Keratinocyte (primary cell): ENCODE measurements at regions not wholly inside any gene's neighbourhood (a gene's known extent, or its start where the extent isn't known, plus 50 kb on each side); places are given as distances from the start of the nearest gene placed in this dataset.

ENCODE experiments used
- DNase-seq: peaks from one replicate; pipeline ENCODE4 v3.0.0-alpha.2; 2011; ENCODE audit warnings: low read depth, missing footprints, low spot score
- FAIRE-seq: peaks from 2 replicates; lab custom pipeline; 2011; peaks lifted over from hg19 to GRCh38; lab: Jason Lieb, UNC
- H2AFZ ChIP-seq: 2 replicates; pipeline ENCODE4 v1.6.0; 2012; ENCODE audit warnings: low read length, control low read depth, inconsistent platforms; ENCODE audit not compliant: control insufficient read depth
- H3K27ac ChIP-seq: 2 replicates; pipeline ENCODE4 v1.5.1; 2011; ENCODE audit warnings: low read length; ENCODE audit not compliant: control insufficient read depth, insufficient read depth
- H3K27me3 ChIP-seq: 3 replicates; pipeline ENCODE4 v1.6.0; 2011; ENCODE audit warnings: low read length; ENCODE audit not compliant: control insufficient read depth, insufficient read depth; ENCODE audit errors: extremely low read depth
- H3K36me3 ChIP-seq, 2 experiments: 2 replicates in 1 of 2; 3 replicates in 1 of 2; pipeline ENCODE4 v1.5.1; 2011; ENCODE audit warnings: low read length in 2 of 2, mild to moderate bottlenecking in 1 of 2; ENCODE audit not compliant: control insufficient read depth in 2 of 2, insufficient read depth in 2 of 2; ENCODE audit errors: extremely low read depth in 1 of 2
- H3K4me1 ChIP-seq: 3 replicates; pipeline ENCODE4 v1.5.1; 2011; ENCODE audit warnings: low read length; ENCODE audit not compliant: control insufficient read depth, insufficient read depth; ENCODE audit errors: extremely low read depth
- H3K4me2 ChIP-seq: 3 replicates; pipeline ENCODE4 v1.6.0; 2011; ENCODE audit warnings: low read depth, low read length; ENCODE audit not compliant: control insufficient read depth, insufficient read depth; ENCODE audit errors: extremely low read depth
- H3K4me3 ChIP-seq, 3 experiments: fragments of 200-600 bp in 1 of 3; sonication (generic) in 1 of 3; 2 replicates in 2 of 3; 3 replicates in 1 of 3; pipeline ENCODE4 v1.5.1; 2011 to 2016; ENCODE audit warnings: low read length in 3 of 3, mild to moderate bottlenecking in 3 of 3, control low read depth in 2 of 3, inconsistent platforms in 1 of 3, low read depth in 1 of 3, mixed read lengths in 1 of 3, mixed run types in 1 of 3, moderate library complexity in 1 of 3; ENCODE audit not compliant: control insufficient read depth in 2 of 3, insufficient read depth in 2 of 3; ENCODE audit errors: extremely low read depth in 1 of 3
- H3K79me2 ChIP-seq: 2 replicates; pipeline ENCODE4 v1.6.0; 2012; ENCODE audit warnings: low read length; ENCODE audit not compliant: control insufficient read depth, insufficient read depth
- H3K9ac ChIP-seq: 3 replicates; pipeline ENCODE4 v1.6.0; 2011; ENCODE audit warnings: low read length; ENCODE audit not compliant: control insufficient read depth, insufficient read depth; ENCODE audit errors: extremely low read depth
- H3K9me1 ChIP-seq: 3 replicates; pipeline ENCODE4 v1.6.0; 2011; ENCODE audit warnings: low read length; ENCODE audit not compliant: control insufficient read depth, insufficient read depth; ENCODE audit errors: extremely low read depth
- H3K9me3 ChIP-seq: 2 replicates; pipeline ENCODE4 v1.5.1; 2012; ENCODE audit warnings: low read depth, low read length; ENCODE audit not compliant: control insufficient read depth
- H4K20me1 ChIP-seq: 3 replicates; pipeline ENCODE4 v1.6.0; 2011; ENCODE audit warnings: low read length; ENCODE audit not compliant: control insufficient read depth, insufficient read depth; ENCODE audit errors: extremely low read depth
- EZH2 ChIP-seq: IDR thresholded peaks from one replicate; pipeline ENCODE4 v1.6.1; 2012; ENCODE audit warnings: inconsistent platforms, mild to moderate bottlenecking, low read length, moderate library complexity
- dilution Hi-C: fragments of 300-500 bp; cut with MboI; formaldehyde crosslinking; loops from one replicate; pipeline ENCODE4 v1.7.0; 2020; ENCODE audit warnings: low sequenced_read_pairs; ENCODE audit not compliant: extremely low pct_ligation_motif_present
- TF ChIP-seq, protein P1 (sequence below), 3 experiments: IDR thresholded peaks in 1 of 3; conservative IDR thresholded peaks in 1 of 3; optimal IDR thresholded peaks in 1 of 3; 2 replicates in 2 of 3; 3 replicates in 1 of 3; pipeline versions ENCODE3 to v1.5.1; 2011; ENCODE audit warnings: low read length in 3 of 3, mild to moderate bottlenecking in 3 of 3, moderate library complexity in 2 of 3, control low read depth in 1 of 3, inconsistent platforms in 1 of 3; ENCODE audit not compliant: insufficient read depth in 2 of 3; ENCODE audit errors: extremely low read depth in 1 of 3

DNA sequence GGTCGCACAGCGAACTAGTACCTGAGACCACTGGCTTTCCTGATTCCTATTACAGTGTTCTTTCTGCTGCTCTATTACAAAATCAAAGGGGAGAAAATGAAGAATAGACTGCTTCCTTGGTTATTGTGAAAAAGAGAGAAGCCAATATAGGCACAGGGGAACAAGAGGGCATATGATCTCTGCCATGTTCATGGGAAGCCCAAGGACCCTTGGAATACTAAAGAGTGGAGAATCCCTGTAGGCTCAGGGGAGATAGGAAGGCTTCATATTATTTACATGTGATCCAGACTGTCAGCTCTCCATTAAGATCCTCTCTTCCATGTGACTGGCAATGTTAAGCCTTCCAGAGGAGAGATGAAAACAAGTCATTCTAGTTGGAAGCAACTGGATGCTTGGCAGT is 135.7 kb upstream of the MYCN start:
- Histone ChIP-seq H3K9me1 (no peaks in the 10 kb centered on the region), H3K4me1 (no peaks in the 10 kb centered on the region), H4K20me1 (no peaks in the 10 kb centered on the region), H3K4me2 (no peak overlapping the region), H3K9me3 (no peaks in the 10 kb centered on the region), H2AFZ (no peak overlapping the region), H3K4me3 (no peak overlapping the region), H3K36me3 (no peaks in the 10 kb centered on the region), H3K9ac (no peak overlapping the region), H3K79me2 (no peaks in the 10 kb centered on the region), H3K27me3 (no peaks in the 10 kb centered on the region), H3K27ac (no peak overlapping the region)
- TF ChIP-seq, protein P1, sequence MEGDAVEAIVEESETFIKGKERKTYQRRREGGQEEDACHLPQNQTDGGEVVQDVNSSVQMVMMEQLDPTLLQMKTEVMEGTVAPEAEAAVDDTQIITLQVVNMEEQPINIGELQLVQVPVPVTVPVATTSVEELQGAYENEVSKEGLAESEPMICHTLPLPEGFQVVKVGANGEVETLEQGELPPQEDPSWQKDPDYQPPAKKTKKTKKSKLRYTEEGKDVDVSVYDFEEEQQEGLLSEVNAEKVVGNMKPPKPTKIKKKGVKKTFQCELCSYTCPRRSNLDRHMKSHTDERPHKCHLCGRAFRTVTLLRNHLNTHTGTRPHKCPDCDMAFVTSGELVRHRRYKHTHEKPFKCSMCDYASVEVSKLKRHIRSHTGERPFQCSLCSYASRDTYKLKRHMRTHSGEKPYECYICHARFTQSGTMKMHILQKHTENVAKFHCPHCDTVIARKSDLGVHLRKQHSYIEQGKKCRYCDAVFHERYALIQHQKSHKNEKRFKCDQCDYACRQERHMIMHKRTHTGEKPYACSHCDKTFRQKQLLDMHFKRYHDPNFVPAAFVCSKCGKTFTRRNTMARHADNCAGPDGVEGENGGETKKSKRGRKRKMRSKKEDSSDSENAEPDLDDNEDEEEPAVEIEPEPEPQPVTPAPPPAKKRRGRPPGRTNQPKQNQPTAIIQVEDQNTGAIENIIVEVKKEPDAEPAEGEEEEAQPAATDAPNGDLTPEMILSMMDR (optimal IDR thresholded peaks at IDR 0.05 in 1 of 3, IDR thresholded peaks at IDR 0.05 in 1 of 3, conservative IDR thresholded peaks at IDR 0.05 in 1 of 3; ENCODE audit: extremely low read depth in 1 of 3, insufficient read depth in 2 of 3, low read length in 3 of 3) = no peak
- TF ChIP-seq EZH2 = no peak
- dilution Hi-C loops = no loop called here
- no peak for DNase-seq
- no peak for FAIRE-seq

- Histone ChIP-seq H3K9ac (no peak overlapping the region), H4K20me1 (no peaks in the 10 kb centered on the region), H3K4me1 (no peaks in the 10 kb centered on the region), H2AFZ (no peak overlapping the region), H3K79me2 (no peaks in the 10 kb centered on the region), H3K9me1 (no peaks in the 10 kb centered on the region), H3K4me2 (no peak overlapping the region), H3K27me3 (no peaks in the 10 kb centered on the region), H3K36me3 (no peaks in the 10 kb centered on the region), H3K9me3 (no peaks in the 10 kb centered on the region), H3K27ac (no peak overlapping the region), H3K4me3 (no peak overlapping the region)
- TF ChIP-seq, protein P1 (optimal IDR thresholded peaks at IDR 0.05 in 1 of 3, IDR thresholded peaks at IDR 0.05 in 1 of 3, conservative IDR thresholded peaks at IDR 0.05 in 1 of 3; ENCODE audit: extremely low read depth in 1 of 3, insufficient read depth in 2 of 3, low read length in 3 of 3) = no peak
- no peak for TF ChIP-seq EZH2
- FAIRE-seq (no peak), DNase-seq (no peak)
- dilution Hi-C loops = no loop called here
Measured at GRCh38 chr2:15805206-15805605, 135.1 kb upstream of the MYCN start.
